ENCODE measurements at regions not wholly inside any gene's neighbourhood (a gene's known extent, or its start where the extent isn't known, plus 50 kb on each side); places are given as distances from the start of the nearest gene placed in this dataset.
"Not testable (repeated sequence)": the region's sequence is repeated elsewhere in the genome, so short reads cannot be mapped to it uniquely, and the experiment has no call there.

- H3K36me3 ChIP-seq (ENCODE audit: control insufficient read depth, insufficient read depth, low read length), result no peaks in the 10 kb centered on the region
- no peaks in the 10 kb centered on the region for H3K4me1 ChIP-seq (ENCODE audit: control insufficient read depth, low read depth, low read length)
- WGBS (ENCODE audit: extremely low coverage, insufficient coverage, low lambda C conversion rate), result no CpG with 5 or more reads among the region's 2 CpGs
- H3K27me3 ChIP-seq (ENCODE audit: insufficient read depth, low read length, poor library complexity), result no peaks in the 10 kb centered on the region
- no peaks in the 10 kb centered on the region for H3K79me2 ChIP-seq (ENCODE audit: control insufficient read depth, insufficient read depth, low read length)
- no peak overlapping the region for H2BK5ac ChIP-seq (ENCODE audit: low read length)
- H3K27ac ChIP-seq (ENCODE audit: low read depth, low read length), result no peak overlapping the region
- H3K4me3 ChIP-seq (ENCODE audit: low read length), result no peak overlapping the region
- no peak overlapping the region for H2BK120ac ChIP-seq (ENCODE audit: low read depth, low read length)
- H2AK5ac ChIP-seq (ENCODE audit: low read length), result no peak overlapping the region
- H3K18ac ChIP-seq (ENCODE audit: low read length), result no peak overlapping the region
- H3K9ac ChIP-seq (ENCODE audit: low read length), result no peak overlapping the region
- H3K56ac ChIP-seq (ENCODE audit: low read length), result no peak overlapping the region
- no peak overlapping the region for H3K23ac ChIP-seq (ENCODE audit: low read length)
- H3K4ac ChIP-seq (ENCODE audit: low read depth, low read length), result no peak overlapping the region
- H3K4me2 ChIP-seq (ENCODE audit: low read length), result no peak overlapping the region
- H2BK15ac ChIP-seq (replicated peaks; ENCODE audit: low read depth), result no peak overlapping the region
- no peak overlapping the region for H4K8ac ChIP-seq (ENCODE audit: low read depth, low read length)
- DNase-seq, result no peak
- H3K79me1 ChIP-seq (ENCODE audit: low read length), result no peaks in the 10 kb centered on the region
- H4K5ac ChIP-seq (ENCODE audit: low read length), result no peak overlapping the region
Observed at GRCh38 chr5:21049901-21050300, 1061.9 kb upstream of the CDH18 start.

- Histone ChIP-seq H4K8ac (ENCODE audit: low read depth, low read length) (no peak overlapping the region), H3K79me1 (ENCODE audit: low read length) (no peaks in the 10 kb centered on the region), H3K56ac (ENCODE audit: low read length) (no peak overlapping the region), H3K4me1 (ENCODE audit: control insufficient read depth, low read depth, low read length) (no peaks in the 10 kb centered on the region), H3K4me3 (ENCODE audit: low read length) (no peak overlapping the region), H3K36me3 (ENCODE audit: control insufficient read depth, insufficient read depth, low read length) (no peaks in the 10 kb centered on the region), H4K5ac (ENCODE audit: low read length) (no peak overlapping the region), H3K9ac (ENCODE audit: low read length) (no peak overlapping the region), H2AK5ac (ENCODE audit: low read length) (no peak overlapping the region), H3K23ac (ENCODE audit: low read length) (no peak overlapping the region), H3K27ac (ENCODE audit: low read depth, low read length) (no peak overlapping the region), H3K4ac (ENCODE audit: low read depth, low read length) (no peak overlapping the region), H3K27me3 (ENCODE audit: insufficient read depth, low read length, poor library complexity) (no peaks in the 10 kb centered on the region), H3K79me2 (ENCODE audit: control insufficient read depth, insufficient read depth, low read length) (no peaks in the 10 kb centered on the region), H2BK15ac (replicated peaks; ENCODE audit: low read depth) (no peak overlapping the region), H2BK120ac (ENCODE audit: low read depth, low read length) (no peak overlapping the region), H3K4me2 (ENCODE audit: low read length) (no peak overlapping the region), H3K18ac (ENCODE audit: low read length) (no peak overlapping the region), H2BK5ac (ENCODE audit: low read length) (no peak overlapping the region)
- no peak for DNase-seq
- no CpG with 5 or more reads among the region's 4 CpGs for WGBS (ENCODE audit: extremely low coverage, insufficient coverage, low lambda C conversion rate)
Observed at GRCh38 chr5:21030981-21031380, 1043.0 kb upstream of the CDH18 start.

GRCh38 chr5:21024966-21025365 lies 1037.0 kb upstream of the CDH18 start:
- no peak for DNase-seq
- Histone ChIP-seq H3K56ac (ENCODE audit: low read length) (no peak overlapping the region), H2BK120ac (ENCODE audit: low read depth, low read length) (no peak overlapping the region), H3K27me3 (ENCODE audit: insufficient read depth, low read length, poor library complexity) (no peaks in the 10 kb centered on the region), H3K23ac (ENCODE audit: low read length) (no peak overlapping the region), H2AK5ac (ENCODE audit: low read length) (no peak overlapping the region), H3K18ac (ENCODE audit: low read length) (no peak overlapping the region), H2BK15ac (replicated peaks; ENCODE audit: low read depth) (no peak overlapping the region), H2BK5ac (ENCODE audit: low read length) (no peak overlapping the region), H3K36me3 (ENCODE audit: control insufficient read depth, insufficient read depth, low read length) (no peaks in the 10 kb centered on the region), H3K4me3 (ENCODE audit: low read length) (no peak overlapping the region), H3K4me2 (ENCODE audit: low read length) (no peak overlapping the region), H4K8ac (ENCODE audit: low read depth, low read length) (no peak overlapping the region), H4K5ac (ENCODE audit: low read length) (no peak overlapping the region), H3K4me1 (ENCODE audit: control insufficient read depth, low read depth, low read length) (no peaks in the 10 kb centered on the region), H3K27ac (ENCODE audit: low read depth, low read length) (no peak overlapping the region), H3K79me1 (ENCODE audit: low read length) (no peaks in the 10 kb centered on the region), H3K79me2 (ENCODE audit: control insufficient read depth, insufficient read depth, low read length) (no peaks in the 10 kb centered on the region), H3K4ac (ENCODE audit: low read depth, low read length) (no peak overlapping the region), H3K9ac (ENCODE audit: low read length) (no peak overlapping the region)
- no CpG with 5 or more reads among the region's 1 CpG for WGBS (ENCODE audit: extremely low coverage, insufficient coverage, low lambda C conversion rate)

GRCh38 chr5:21013237-21013636 lies 1025.2 kb upstream of the CDH18 start:
- Histone ChIP-seq H2BK5ac (ENCODE audit: low read length) (no peak overlapping the region), H2AK5ac (ENCODE audit: low read length) (no peak overlapping the region), H2BK15ac (replicated peaks; ENCODE audit: low read depth) (no peak overlapping the region), H3K56ac (ENCODE audit: low read length) (no peak overlapping the region), H3K79me1 (ENCODE audit: low read length) (no peaks in the 10 kb centered on the region), H3K18ac (ENCODE audit: low read length) (no peak overlapping the region), H3K4me3 (ENCODE audit: low read length) (no peak overlapping the region), H3K27me3 (ENCODE audit: insufficient read depth, low read length, poor library complexity) (no peaks in the 10 kb centered on the region), H2BK120ac (ENCODE audit: low read depth, low read length) (no peak overlapping the region), H4K8ac (ENCODE audit: low read depth, low read length) (no peak overlapping the region), H3K4ac (ENCODE audit: low read depth, low read length) (no peak overlapping the region), H3K36me3 (ENCODE audit: control insufficient read depth, insufficient read depth, low read length) (no peaks in the 10 kb centered on the region), H3K23ac (ENCODE audit: low read length) (no peak overlapping the region), H3K27ac (ENCODE audit: low read depth, low read length) (no peak overlapping the region), H3K4me1 (ENCODE audit: control insufficient read depth, low read depth, low read length) (no peaks in the 10 kb centered on the region), H4K5ac (ENCODE audit: low read length) (no peak overlapping the region), H3K9ac (ENCODE audit: low read length) (no peak overlapping the region), H3K79me2 (ENCODE audit: control insufficient read depth, insufficient read depth, low read length) (no peaks in the 10 kb centered on the region), H3K4me2 (ENCODE audit: low read length) (no peak overlapping the region)
- no CpG with 5 or more reads among the region's 2 CpGs for WGBS (ENCODE audit: extremely low coverage, insufficient coverage, low lambda C conversion rate)
- DNase-seq, result no peak

- H3K23ac ChIP-seq (ENCODE audit: low read length), result no peak overlapping the region
- no peaks in the 10 kb centered on the region for H3K79me1 ChIP-seq (ENCODE audit: low read length)
- H3K4ac ChIP-seq (ENCODE audit: low read depth, low read length), result no peak overlapping the region
- no peaks in the 10 kb centered on the region for H3K79me2 ChIP-seq (ENCODE audit: control insufficient read depth, insufficient read depth, low read length)
- no peak overlapping the region for H3K9ac ChIP-seq (ENCODE audit: low read length)
- H2BK15ac ChIP-seq (replicated peaks; ENCODE audit: low read depth), result no peak overlapping the region
- H3K36me3 ChIP-seq (ENCODE audit: control insufficient read depth, insufficient read depth, low read length), result no peaks in the 10 kb centered on the region
- H4K8ac ChIP-seq (ENCODE audit: low read depth, low read length), result no peak overlapping the region
- peak; percentile 56 for DNase-seq
- no peaks in the 10 kb centered on the region for H3K4me1 ChIP-seq (ENCODE audit: control insufficient read depth, low read depth, low read length)
- no peak overlapping the region for H3K18ac ChIP-seq (ENCODE audit: low read length)
- no CpG with 5 or more reads among the region's 2 CpGs for WGBS (ENCODE audit: extremely low coverage, insufficient coverage, low lambda C conversion rate)
- no peak overlapping the region for H4K5ac ChIP-seq (ENCODE audit: low read length)
- no peak overlapping the region for H3K4me2 ChIP-seq (ENCODE audit: low read length)
- no peak overlapping the region for H3K56ac ChIP-seq (ENCODE audit: low read length)
- no peaks in the 10 kb centered on the region for H3K27me3 ChIP-seq (ENCODE audit: insufficient read depth, low read length, poor library complexity)
- no peak overlapping the region for H2AK5ac ChIP-seq (ENCODE audit: low read length)
- H3K27ac ChIP-seq (ENCODE audit: low read depth, low read length), result no peak overlapping the region
- H3K4me3 ChIP-seq (ENCODE audit: low read length), result no peak overlapping the region
- H2BK5ac ChIP-seq (ENCODE audit: low read length), result no peak overlapping the region
- H2BK120ac ChIP-seq (ENCODE audit: low read depth, low read length), result no peak overlapping the region
Observed at GRCh38 chr5:21007781-21008180, 1019.8 kb upstream of the CDH18 start.

- no CpG with 5 or more reads among the region's 2 CpGs for WGBS (ENCODE audit: extremely low coverage, insufficient coverage, low lambda C conversion rate)
- H3K4me1 ChIP-seq (ENCODE audit: control insufficient read depth, low read depth, low read length); DNase-seq; H3K36me3 ChIP-seq (ENCODE audit: control insufficient read depth, insufficient read depth, low read length); H3K23ac ChIP-seq (ENCODE audit: low read length); H3K79me2 ChIP-seq (ENCODE audit: control insufficient read depth, insufficient read depth, low read length); H2BK15ac ChIP-seq (replicated peaks; ENCODE audit: low read depth); H3K4ac ChIP-seq (ENCODE audit: low read depth, low read length); H3K4me3 ChIP-seq (ENCODE audit: low read length); H3K79me1 ChIP-seq (ENCODE audit: low read length); H4K5ac ChIP-seq (ENCODE audit: low read length); H3K56ac ChIP-seq (ENCODE audit: low read length); H3K18ac ChIP-seq (ENCODE audit: low read length); H3K27ac ChIP-seq (ENCODE audit: low read depth, low read length); H4K8ac ChIP-seq (ENCODE audit: low read depth, low read length); H2AK5ac ChIP-seq (ENCODE audit: low read length); H3K4me2 ChIP-seq (ENCODE audit: low read length); H2BK120ac ChIP-seq (ENCODE audit: low read depth, low read length); H2BK5ac ChIP-seq (ENCODE audit: low read length); H3K9ac ChIP-seq (ENCODE audit: low read length); H3K27me3 ChIP-seq (ENCODE audit: insufficient read depth, low read length, poor library complexity): not testable (repeated sequence)
Observed at GRCh38 chr5:20988933-20989332, 1000.9 kb upstream of the CDH18 start.

Measured in mesendoderm (in vitro differentiated cells).